H1 (cell line): ENCODE measurements at regions not wholly inside any gene's neighbourhood (a gene's known extent, or its start where the extent isn't known, plus 50 kb on each side); places are given as distances from the start of the nearest gene placed in this dataset.

Experiments
- CTBP2 ChIP-seq: IDR thresholded peaks from 2 replicates; pipeline ENCODE4 v1.7.0; 2011; ENCODE audit warnings: borderline replicate concordance, mild to moderate bottlenecking, moderate library complexity, mixed read lengths, low read length; ENCODE audit not compliant: insufficient read depth, insufficient read length
- EZH2 ChIP-seq: fragments of 200-600 bp; sonication (generic); IDR thresholded peaks from 2 replicates; pipeline ENCODE4 v1.7.1; 2012; ENCODE audit warnings: low read depth, mild to moderate bottlenecking, moderate library complexity, low read length, inconsistent platforms; ENCODE audit not compliant: severe bottlenecking
- NRF1 ChIP-seq: IDR thresholded peaks from 2 replicates; pipeline ENCODE4 v1.6.1; 2011; ENCODE audit warnings: mild to moderate bottlenecking, low read depth, low read length, improper control_type of control experiment
- RBBP5 ChIP-seq: IDR thresholded peaks from 2 replicates; pipeline ENCODE4 v1.7.1; 2012; ENCODE audit warnings: low read depth, mild to moderate bottlenecking, inconsistent platforms, low read length, moderate library complexity, borderline replicate concordance
- TAF7 ChIP-seq: optimal IDR thresholded peaks from 2 replicates; pipeline ENCODE3; 2011; ENCODE audit warnings: low read depth, mild to moderate bottlenecking, inconsistent platforms, low read length, moderate library complexity, borderline replicate concordance
- TF ChIP-seq, protein P1 (sequence below): fragments of 300-600 bp; sonication (generic); IDR thresholded peaks from 2 replicates; pipeline ENCODE4 v1.7.1; 2012; ENCODE audit warnings: low read length, moderate library complexity, mild to moderate bottlenecking, inconsistent platforms; ENCODE audit not compliant: insufficient replicate concordance
- TF ChIP-seq, protein P2 (sequence below): IDR thresholded peaks from 2 replicates; pipeline ENCODE4 v1.6.1; 2011; ENCODE audit warnings: low read depth, mild to moderate bottlenecking, low read length; ENCODE audit not compliant: insufficient read depth

DNA sequence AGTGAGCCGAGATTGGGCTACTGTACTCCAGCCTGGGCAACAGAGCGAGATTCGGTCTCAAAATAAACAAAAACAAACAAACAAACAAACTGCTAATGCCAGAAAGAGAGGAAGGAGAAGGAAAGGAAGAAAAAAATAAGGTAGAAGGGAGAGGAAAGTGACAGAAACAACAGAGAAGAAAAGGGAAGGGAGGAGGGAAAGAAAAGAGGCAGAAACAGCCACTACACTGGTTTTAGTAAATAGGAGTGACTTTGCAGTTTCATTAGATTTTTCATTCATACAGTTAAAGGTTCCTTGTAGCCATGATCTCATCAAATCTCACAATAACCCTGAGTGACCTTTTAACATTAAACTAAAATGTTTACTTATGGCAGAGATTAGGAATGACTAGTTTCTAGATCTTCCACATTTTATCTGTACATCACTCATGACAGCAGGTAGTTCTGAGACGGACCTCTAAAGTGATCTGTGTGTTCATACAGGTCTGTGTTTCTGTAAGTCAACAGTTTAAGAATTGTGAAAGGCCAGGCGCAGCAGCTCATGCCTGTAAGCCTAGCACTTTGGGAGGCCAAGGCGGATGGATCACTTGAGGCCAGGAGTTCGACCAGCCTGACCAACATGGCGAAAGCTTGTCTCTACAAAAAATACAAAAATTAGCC is 191.3 kb upstream of the KLF14 start (continued):
- TF ChIP-seq, protein P1, sequence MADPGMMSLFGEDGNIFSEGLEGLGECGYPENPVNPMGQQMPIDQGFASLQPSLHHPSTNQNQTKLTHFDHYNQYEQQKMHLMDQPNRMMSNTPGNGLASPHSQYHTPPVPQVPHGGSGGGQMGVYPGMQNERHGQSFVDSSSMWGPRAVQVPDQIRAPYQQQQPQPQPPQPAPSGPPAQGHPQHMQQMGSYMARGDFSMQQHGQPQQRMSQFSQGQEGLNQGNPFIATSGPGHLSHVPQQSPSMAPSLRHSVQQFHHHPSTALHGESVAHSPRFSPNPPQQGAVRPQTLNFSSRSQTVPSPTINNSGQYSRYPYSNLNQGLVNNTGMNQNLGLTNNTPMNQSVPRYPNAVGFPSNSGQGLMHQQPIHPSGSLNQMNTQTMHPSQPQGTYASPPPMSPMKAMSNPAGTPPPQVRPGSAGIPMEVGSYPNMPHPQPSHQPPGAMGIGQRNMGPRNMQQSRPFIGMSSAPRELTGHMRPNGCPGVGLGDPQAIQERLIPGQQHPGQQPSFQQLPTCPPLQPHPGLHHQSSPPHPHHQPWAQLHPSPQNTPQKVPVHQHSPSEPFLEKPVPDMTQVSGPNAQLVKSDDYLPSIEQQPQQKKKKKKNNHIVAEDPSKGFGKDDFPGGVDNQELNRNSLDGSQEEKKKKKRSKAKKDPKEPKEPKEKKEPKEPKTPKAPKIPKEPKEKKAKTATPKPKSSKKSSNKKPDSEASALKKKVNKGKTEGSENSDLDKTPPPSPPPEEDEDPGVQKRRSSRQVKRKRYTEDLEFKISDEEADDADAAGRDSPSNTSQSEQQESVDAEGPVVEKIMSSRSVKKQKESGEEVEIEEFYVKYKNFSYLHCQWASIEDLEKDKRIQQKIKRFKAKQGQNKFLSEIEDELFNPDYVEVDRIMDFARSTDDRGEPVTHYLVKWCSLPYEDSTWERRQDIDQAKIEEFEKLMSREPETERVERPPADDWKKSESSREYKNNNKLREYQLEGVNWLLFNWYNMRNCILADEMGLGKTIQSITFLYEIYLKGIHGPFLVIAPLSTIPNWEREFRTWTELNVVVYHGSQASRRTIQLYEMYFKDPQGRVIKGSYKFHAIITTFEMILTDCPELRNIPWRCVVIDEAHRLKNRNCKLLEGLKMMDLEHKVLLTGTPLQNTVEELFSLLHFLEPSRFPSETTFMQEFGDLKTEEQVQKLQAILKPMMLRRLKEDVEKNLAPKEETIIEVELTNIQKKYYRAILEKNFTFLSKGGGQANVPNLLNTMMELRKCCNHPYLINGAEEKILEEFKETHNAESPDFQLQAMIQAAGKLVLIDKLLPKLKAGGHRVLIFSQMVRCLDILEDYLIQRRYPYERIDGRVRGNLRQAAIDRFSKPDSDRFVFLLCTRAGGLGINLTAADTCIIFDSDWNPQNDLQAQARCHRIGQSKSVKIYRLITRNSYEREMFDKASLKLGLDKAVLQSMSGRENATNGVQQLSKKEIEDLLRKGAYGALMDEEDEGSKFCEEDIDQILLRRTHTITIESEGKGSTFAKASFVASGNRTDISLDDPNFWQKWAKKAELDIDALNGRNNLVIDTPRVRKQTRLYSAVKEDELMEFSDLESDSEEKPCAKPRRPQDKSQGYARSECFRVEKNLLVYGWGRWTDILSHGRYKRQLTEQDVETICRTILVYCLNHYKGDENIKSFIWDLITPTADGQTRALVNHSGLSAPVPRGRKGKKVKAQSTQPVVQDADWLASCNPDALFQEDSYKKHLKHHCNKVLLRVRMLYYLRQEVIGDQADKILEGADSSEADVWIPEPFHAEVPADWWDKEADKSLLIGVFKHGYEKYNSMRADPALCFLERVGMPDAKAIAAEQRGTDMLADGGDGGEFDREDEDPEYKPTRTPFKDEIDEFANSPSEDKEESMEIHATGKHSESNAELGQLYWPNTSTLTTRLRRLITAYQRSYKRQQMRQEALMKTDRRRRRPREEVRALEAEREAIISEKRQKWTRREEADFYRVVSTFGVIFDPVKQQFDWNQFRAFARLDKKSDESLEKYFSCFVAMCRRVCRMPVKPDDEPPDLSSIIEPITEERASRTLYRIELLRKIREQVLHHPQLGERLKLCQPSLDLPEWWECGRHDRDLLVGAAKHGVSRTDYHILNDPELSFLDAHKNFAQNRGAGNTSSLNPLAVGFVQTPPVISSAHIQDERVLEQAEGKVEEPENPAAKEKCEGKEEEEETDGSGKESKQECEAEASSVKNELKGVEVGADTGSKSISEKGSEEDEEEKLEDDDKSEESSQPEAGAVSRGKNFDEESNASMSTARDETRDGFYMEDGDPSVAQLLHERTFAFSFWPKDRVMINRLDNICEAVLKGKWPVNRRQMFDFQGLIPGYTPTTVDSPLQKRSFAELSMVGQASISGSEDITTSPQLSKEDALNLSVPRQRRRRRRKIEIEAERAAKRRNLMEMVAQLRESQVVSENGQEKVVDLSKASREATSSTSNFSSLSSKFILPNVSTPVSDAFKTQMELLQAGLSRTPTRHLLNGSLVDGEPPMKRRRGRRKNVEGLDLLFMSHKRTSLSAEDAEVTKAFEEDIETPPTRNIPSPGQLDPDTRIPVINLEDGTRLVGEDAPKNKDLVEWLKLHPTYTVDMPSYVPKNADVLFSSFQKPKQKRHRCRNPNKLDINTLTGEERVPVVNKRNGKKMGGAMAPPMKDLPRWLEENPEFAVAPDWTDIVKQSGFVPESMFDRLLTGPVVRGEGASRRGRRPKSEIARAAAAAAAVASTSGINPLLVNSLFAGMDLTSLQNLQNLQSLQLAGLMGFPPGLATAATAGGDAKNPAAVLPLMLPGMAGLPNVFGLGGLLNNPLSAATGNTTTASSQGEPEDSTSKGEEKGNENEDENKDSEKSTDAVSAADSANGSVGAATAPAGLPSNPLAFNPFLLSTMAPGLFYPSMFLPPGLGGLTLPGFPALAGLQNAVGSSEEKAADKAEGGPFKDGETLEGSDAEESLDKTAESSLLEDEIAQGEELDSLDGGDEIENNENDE = no peak
- TF ChIP-seq EZH2 (no peak), NRF1 (no peak), TAF7 (no peak), CTBP2 (no peak), RBBP5 (no peak)
- TF ChIP-seq, protein P2, sequence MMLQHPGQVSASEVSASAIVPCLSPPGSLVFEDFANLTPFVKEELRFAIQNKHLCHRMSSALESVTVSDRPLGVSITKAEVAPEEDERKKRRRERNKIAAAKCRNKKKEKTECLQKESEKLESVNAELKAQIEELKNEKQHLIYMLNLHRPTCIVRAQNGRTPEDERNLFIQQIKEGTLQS = no peak
